ENCODE measurements at regions not wholly inside any gene's neighbourhood (a gene's known extent, or its start where the extent isn't known, plus 50 kb on each side); places are given as distances from the start of the nearest gene placed in this dataset.
"Not testable (repeated sequence)": the region's sequence is repeated elsewhere in the genome, so short reads cannot be mapped to it uniquely, and the experiment has no call there.

DNA sequence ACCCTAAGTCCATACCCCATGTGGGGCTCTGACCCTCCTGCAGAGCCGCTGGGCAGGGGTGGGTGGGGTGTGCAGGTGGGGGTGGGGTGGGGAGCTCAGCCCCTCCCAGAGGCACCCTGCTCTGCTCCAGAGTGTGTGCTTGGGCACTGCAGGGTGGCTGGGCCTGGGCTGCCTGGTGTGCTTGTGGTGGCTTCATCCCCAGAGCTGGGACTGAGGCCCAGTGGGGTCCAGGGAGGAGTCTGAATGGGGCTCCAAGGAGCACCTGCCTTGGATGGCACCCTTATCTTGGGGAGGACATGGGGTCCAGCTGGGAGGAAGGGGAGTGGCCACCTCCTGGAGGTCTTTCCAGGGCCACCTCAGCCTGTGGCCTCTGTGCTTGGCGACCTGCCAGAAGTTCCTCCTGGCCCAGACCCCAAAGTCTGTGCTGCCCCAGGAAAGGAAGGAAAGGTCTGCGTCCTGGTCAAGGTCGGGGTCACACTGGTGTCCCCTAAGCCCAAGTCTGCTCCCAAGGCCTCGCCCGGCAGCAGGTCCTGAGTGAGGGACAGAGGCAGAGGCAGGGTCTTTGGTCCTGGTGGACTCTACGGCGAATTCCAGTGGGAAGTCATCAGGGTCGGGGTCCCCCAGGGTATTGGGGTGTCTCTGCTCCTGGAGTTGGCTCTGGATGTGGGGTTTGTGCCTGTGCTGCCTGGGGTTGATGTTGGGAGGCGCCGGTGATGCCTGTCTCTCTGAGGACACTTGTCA, 373.4 kb downstream of the TMEM121 start:
- DNase-seq (ENCODE audit: low read depth): no peak
- TF ChIP-seq, protein P1, sequence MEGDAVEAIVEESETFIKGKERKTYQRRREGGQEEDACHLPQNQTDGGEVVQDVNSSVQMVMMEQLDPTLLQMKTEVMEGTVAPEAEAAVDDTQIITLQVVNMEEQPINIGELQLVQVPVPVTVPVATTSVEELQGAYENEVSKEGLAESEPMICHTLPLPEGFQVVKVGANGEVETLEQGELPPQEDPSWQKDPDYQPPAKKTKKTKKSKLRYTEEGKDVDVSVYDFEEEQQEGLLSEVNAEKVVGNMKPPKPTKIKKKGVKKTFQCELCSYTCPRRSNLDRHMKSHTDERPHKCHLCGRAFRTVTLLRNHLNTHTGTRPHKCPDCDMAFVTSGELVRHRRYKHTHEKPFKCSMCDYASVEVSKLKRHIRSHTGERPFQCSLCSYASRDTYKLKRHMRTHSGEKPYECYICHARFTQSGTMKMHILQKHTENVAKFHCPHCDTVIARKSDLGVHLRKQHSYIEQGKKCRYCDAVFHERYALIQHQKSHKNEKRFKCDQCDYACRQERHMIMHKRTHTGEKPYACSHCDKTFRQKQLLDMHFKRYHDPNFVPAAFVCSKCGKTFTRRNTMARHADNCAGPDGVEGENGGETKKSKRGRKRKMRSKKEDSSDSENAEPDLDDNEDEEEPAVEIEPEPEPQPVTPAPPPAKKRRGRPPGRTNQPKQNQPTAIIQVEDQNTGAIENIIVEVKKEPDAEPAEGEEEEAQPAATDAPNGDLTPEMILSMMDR (IDR thresholded peaks at IDR 0.05; ENCODE audit: insufficient read depth, low read length): no peak
- no peak overlapping the region for H3K4me3 ChIP-seq (ENCODE audit: low read depth, low read length)

DNA sequence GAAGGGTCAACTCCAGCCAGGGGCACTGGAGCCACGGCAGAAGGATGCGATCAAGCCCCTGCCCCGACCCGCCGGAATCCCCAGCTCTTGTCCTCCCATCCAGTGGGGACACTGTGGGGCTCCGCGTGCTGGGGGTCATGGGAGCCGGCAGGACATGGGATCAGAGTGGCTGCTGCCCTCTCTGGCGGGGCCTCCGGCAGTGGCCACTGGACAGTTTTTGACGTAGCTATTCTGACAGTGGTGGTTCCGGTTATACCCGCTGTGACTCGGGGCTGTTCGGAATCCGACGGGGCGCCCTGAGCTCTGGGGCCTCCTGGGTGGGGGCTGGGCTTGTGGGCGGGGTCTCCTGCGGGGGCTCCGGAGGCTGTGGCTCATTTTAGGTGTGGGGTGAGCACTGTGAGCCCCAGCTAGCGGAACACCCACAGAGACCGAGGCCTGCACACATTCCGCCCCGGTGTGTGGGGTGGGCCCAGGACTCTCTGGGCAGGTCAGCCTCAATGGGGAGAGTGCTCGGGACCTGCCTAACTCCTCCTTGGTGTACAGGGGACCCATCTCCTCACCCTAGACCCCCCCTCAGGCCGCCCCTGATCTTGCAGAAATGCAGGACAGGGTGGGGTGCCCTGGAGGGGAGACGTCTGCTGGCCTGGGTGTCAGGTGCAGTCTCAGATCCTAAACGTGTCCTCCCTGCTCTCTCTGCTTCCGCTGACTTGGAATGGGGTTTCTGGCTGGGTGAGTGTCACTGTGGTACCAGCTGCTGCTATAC, 374.2 kb downstream of the TMEM121 start:
- TF ChIP-seq, protein P1 (IDR thresholded peaks at IDR 0.05; ENCODE audit: insufficient read depth, low read length): no peak
- DNase-seq (ENCODE audit: low read depth): no peak

DNA sequence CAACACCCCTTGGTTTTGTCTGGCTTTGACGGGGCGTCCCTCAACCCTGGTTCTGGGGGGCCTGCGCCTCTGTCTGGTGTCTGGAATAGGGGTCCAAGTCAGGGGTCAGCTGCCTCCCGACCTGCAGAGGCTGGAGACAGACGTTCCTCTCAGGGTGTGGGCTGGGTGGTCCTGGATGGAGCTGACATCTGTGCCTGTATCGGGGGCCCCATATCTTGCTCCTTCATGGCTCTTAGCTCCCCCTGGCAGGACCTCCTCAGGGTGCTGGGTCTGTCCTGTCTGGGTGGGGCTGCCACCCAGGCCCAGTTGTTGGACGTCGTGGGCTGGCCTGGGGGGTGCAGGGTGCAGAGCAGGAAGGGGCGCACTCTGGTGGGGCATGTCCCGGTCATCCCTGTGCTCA, 374.8 kb downstream of the TMEM121 start:
- TF ChIP-seq, protein P1 (IDR thresholded peaks at IDR 0.05; ENCODE audit: insufficient read depth, low read length): no peak
- no peak for DNase-seq (ENCODE audit: low read depth)
- no peak overlapping the region for H3K4me3 ChIP-seq (ENCODE audit: low read depth, low read length)

More for the DNA sequence above, 374.2 kb downstream of the TMEM121 start:
- H3K4me3 ChIP-seq (ENCODE audit: low read depth, low read length): no peak overlapping the region

DNA sequence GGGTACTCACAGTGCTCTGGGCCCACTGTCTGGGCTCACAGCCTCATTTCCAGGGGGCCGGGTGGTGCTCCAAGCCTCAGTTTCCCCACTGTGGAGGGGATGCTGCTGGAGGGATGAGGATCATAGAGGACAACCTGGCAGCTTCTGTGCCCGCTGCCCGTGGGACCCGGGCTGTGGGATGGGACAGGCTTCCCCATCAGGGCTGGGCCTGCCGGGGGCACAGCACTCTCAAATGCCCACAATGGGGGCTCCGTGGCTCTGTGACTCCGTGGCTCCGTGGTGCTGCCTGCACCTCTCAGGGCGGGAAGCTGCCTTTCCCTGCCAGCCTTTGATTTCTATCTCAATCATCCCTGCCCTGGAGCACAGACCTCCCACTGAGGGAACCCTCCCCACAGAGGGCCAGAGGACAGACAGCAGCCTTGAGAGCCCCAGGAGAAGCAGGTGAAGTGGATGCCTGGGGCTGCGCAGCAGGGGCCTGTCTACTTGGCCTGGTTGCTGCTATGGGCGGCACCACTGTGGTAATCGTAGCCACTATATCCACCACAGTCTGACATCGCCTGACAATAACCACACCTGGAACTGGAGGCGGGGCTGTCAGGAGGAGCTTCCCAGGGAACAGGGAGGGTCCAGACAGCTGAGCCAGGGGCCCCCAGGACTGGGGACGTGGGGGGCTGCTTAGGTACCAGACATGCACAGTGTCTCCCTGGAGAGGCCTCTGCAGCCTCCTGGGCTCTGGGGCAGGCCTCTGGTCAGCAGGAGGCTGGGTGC, 375.9 kb downstream of the TMEM121 start:
- TF ChIP-seq, protein P1 (IDR thresholded peaks at IDR 0.05; ENCODE audit: insufficient read depth, low read length): no peak
- DNase-seq (ENCODE audit: low read depth): no peak
- no peak overlapping the region for H3K4me3 ChIP-seq (ENCODE audit: low read depth, low read length)

DNA sequence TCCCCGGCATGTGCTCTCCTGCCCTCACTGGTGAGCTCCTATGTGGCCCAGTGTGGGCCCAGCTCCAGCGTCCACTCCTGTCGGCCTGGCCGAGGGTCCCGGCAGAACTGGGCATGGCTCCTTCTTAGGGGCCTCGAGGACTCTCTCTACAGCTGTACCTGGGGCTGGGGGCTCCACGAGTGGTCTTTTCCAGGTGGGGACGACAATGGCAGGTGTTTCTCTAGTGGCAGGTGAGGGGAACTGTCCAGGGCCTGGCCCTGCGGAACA, 376.4 kb downstream of the TMEM121 start:
- not testable (repeated sequence) for DNase-seq (ENCODE audit: low read depth); H3K4me3 ChIP-seq (ENCODE audit: low read depth, low read length)

DNA sequence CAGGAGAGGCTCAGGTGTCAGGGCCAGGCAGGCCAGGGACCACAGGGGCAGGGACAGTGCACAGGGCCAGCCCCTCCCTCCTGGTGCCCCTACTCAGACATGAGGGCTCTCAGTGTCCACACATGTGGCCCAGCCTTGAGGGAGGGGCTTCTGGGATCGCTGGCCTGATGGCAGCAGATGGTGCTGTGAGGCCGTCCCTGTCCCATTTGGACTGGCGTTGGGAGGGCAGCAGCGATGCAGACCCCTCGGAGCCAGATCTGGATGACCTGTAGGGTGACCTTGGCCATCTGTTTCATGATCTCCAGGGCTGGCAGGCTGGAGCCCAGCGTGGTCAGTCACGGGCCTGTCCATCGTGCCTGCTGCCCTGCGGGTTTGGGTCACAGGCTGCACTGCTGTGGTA, 377.6 kb downstream of the TMEM121 start:
- H3K4me3 ChIP-seq (ENCODE audit: low read depth, low read length): no peak overlapping the region
- DNase-seq (ENCODE audit: low read depth): no peak
- TF ChIP-seq, protein P1 (IDR thresholded peaks at IDR 0.05; ENCODE audit: insufficient read depth, low read length): no peak

DNA sequence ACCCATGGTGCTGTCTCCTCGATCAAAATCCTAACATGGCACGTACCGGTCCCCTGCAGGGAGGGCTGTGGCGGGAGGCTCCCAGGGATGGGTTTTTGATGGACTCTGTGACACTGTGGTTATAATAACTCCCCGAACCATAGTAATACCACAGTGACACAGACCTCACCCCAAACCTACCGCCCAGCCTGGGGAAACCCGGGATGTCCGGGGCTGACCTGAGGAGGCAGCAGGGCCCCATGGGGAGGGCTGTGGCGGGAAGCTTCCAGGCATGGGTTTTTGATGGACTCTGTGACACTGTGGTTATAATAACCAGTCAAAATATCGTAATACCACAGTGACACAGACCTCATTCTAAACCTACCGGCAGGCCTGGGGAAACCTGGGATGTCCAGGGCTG, 378.0 kb downstream of the TMEM121 start:
- TF ChIP-seq, protein P1 (IDR thresholded peaks at IDR 0.05; ENCODE audit: insufficient read depth, low read length): no peak
- no peak for DNase-seq (ENCODE audit: low read depth)
- H3K4me3 ChIP-seq (ENCODE audit: low read depth, low read length): no peak overlapping the region
